AG04450 (cell line): ENCODE measurements at regions not wholly inside any gene's neighbourhood (a gene's known extent, or its start where the extent isn't known, plus 50 kb on each side); places are given as distances from the start of the nearest gene placed in this dataset.

ENCODE experiments used
- CTCF ChIA-PET: fragments of 300-600, 350-600 bp; formaldehyde crosslinking; extraction: SDS; loops from one replicate; lab custom pipeline; 2022; ENCODE audit warnings: antibody characterized with exemption, inconsistent platforms; lab: Charles Lee
- POLR2A ChIA-PET: fragments of 350-600 bp; formaldehyde crosslinking; extraction: SDS; loops from one replicate; lab custom pipeline; 2021; ENCODE audit warnings: antibody characterized with exemption, inconsistent platforms; lab: Yijun Ruan, JAX
- DNase-seq: peaks from one replicate; pipeline ENCODE4 v3.0.0-alpha.2; 2011; ENCODE audit warnings: low read depth, low spot score
- H3K27ac ChIP-seq: one replicate; pipeline ENCODE4 v1.5.1; 2012; ENCODE audit warnings: low read depth, low read length, control low read depth
- H3K27me3 ChIP-seq: one replicate; pipeline ENCODE4 v1.6.0; 2012; ENCODE audit warnings: low read length; ENCODE audit not compliant: control insufficient read depth, insufficient read depth
- H3K4me3 ChIP-seq: 2 replicates; pipeline ENCODE4 v1.5.1; 2011; ENCODE audit warnings: mild to moderate bottlenecking, low read depth, low read length, control low read depth
- H3K9me3 ChIP-seq: 2 replicates; pipeline ENCODE4 v1.5.1; 2012; ENCODE audit warnings: low read length; ENCODE audit not compliant: control insufficient read depth, insufficient read depth
- TF ChIP-seq, protein P1 (sequence below): IDR thresholded peaks from 2 replicates; pipeline ENCODE4 v1.5.1; 2011; ENCODE audit warnings: low read depth, low read length, control low read depth, inconsistent platforms

- no peaks in the 10 kb centered on the region for H3K27me3 ChIP-seq
- ChIA-PET CTCF (no interaction called here), POLR2A (no interaction called here)
- no peak for DNase-seq
- H3K27ac ChIP-seq = no peak overlapping the region
- H3K9me3 ChIP-seq = peaks cover 79% of the 10 kb centered on the region
- no peak overlapping the region for H3K4me3 ChIP-seq
- TF ChIP-seq, protein P1, sequence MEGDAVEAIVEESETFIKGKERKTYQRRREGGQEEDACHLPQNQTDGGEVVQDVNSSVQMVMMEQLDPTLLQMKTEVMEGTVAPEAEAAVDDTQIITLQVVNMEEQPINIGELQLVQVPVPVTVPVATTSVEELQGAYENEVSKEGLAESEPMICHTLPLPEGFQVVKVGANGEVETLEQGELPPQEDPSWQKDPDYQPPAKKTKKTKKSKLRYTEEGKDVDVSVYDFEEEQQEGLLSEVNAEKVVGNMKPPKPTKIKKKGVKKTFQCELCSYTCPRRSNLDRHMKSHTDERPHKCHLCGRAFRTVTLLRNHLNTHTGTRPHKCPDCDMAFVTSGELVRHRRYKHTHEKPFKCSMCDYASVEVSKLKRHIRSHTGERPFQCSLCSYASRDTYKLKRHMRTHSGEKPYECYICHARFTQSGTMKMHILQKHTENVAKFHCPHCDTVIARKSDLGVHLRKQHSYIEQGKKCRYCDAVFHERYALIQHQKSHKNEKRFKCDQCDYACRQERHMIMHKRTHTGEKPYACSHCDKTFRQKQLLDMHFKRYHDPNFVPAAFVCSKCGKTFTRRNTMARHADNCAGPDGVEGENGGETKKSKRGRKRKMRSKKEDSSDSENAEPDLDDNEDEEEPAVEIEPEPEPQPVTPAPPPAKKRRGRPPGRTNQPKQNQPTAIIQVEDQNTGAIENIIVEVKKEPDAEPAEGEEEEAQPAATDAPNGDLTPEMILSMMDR = no peak
Measured at GRCh38 chr9:135286961-135287360, 192.6 kb upstream of the PPP1R26 start.

- DNase-seq = no peak
- Histone ChIP-seq H3K9me3 (peaks cover 72% of the 10 kb centered on the region), H3K4me3 (no peak overlapping the region), H3K27ac (no peak overlapping the region), H3K27me3 (no peaks in the 10 kb centered on the region)
- TF ChIP-seq, protein P1 = no peak
- ChIA-PET POLR2A (no interaction called here), CTCF (no interaction called here)
Measured at GRCh38 chr9:135287627-135288026, 192.0 kb upstream of the PPP1R26 start.

DNA sequence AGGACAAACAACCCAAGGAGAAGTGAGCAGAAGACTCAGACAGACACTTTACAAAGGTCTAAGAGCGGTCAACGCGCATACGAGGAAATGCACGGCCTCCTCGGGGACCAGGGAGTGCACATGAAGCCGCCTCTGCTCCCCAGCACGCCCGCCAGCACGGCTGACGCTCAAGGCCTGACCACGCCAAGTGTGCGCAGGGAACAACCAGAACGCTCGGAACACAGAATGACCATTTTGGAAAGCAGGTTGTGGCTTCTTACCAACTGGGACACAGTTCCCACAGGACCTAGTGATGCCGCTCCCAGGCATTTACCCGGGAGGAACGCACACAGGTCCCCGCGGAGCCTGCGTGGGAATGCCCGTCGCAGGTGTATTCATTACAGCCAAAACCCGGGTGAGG is 191.5 kb upstream of the PPP1R26 start:
- ChIA-PET CTCF (no interaction called here), POLR2A (no interaction called here)
- TF ChIP-seq, protein P1 = no peak
- Histone ChIP-seq H3K27me3 (no peaks in the 10 kb centered on the region), H3K9me3 (peaks cover 68% of the 10 kb centered on the region), H3K4me3 (no peak overlapping the region), H3K27ac (no peak overlapping the region)
- no peak for DNase-seq

GRCh38 chr9:135289081-135289491 is 190.5 kb upstream of the PPP1R26 start:
- DNase-seq = no peak
- H3K4me3 ChIP-seq = no peak overlapping the region
- no peak overlapping the region for H3K27ac ChIP-seq
- POLR2A ChIA-PET = no interaction called here
- H3K9me3 ChIP-seq = peaks cover 64% of the 10 kb centered on the region
- CTCF ChIA-PET = no interaction called here
- TF ChIP-seq, protein P1 = no peak
- H3K27me3 ChIP-seq = no peaks in the 10 kb centered on the region

DNA sequence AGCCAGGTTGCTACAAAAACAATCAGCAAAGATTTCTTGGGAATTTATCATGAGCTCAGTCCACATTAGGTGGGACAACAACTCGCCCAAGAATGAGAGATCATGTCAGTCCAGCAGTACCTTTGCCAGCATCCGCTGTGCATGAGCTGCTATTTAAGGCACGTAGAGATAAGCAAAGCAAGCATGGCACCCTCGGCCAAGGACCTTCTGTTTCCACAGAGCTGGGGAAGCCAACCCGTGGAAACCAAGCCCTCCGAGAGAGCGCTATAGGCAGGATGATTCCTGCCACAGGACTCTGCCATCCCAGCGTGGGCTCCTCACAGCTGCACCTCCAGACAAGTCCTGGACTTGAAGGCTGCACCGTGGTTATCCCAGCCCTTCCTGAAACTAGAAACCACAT is 189.5 kb upstream of the PPP1R26 start:
- Histone ChIP-seq H3K27me3 (no peaks in the 10 kb centered on the region), H3K27ac (no peak overlapping the region), H3K9me3 (peaks cover 54% of the 10 kb centered on the region), H3K4me3 (no peak overlapping the region)
- DNase-seq = no peak
- ChIA-PET CTCF (no interaction called here), POLR2A (no interaction called here)
- TF ChIP-seq, protein P1 = no peak
